ENCODE measurements at regions not wholly inside any gene's neighbourhood (a gene's known extent, or its start where the extent isn't known, plus 50 kb on each side); places are given as distances from the start of the nearest gene placed in this dataset.

- no peaks in the 10 kb centered on the region for H3K9me3 ChIP-seq (replicated peaks; ENCODE audit: control insufficient read depth, insufficient read depth, low read length)
- no peaks in the 10 kb centered on the region for H3K79me2 ChIP-seq (ENCODE audit: control insufficient read depth, insufficient read depth, low read length)
- no CpG with 5 or more reads among the region's 1 CpG for WGBS (ENCODE audit: insufficient coverage, insufficient replicate concordance, low lambda C conversion rate, missing lambda C conversion rate)
- ChIA-PET CTCF (interaction anchor here (0.6 to 1.1 kb wide), 2 partner anchors 126 to 1281 kb away, joined by 3 read pairs; no protein-coding TSS in a partner anchor), RAD21 (ENCODE audit: unreplicated experiment) (no interaction called here), SMC1A (ENCODE audit: uncharacterized antibody, unreplicated experiment) (no interaction called here), POLR2A (no interaction called here)
- no peaks in the 10 kb centered on the region for H4K20me1 ChIP-seq (ENCODE audit: control insufficient read depth, insufficient read depth)
- H3K36me3 ChIP-seq (ENCODE audit: control insufficient read depth in 2 of 2, insufficient read depth in 2 of 2, low read length in 1 of 2): no peaks in the 10 kb centered on the region
- H3K4me2 ChIP-seq (ENCODE audit: control insufficient read depth, insufficient read depth): no peak overlapping the region
- no peak overlapping the region for H3K9ac ChIP-seq (ENCODE audit: control insufficient read depth, insufficient read depth, low read length)
- H3K27me3 ChIP-seq (replicated peaks in 1 of 2; ENCODE audit: control insufficient read depth in 2 of 2, insufficient read depth in 2 of 2, low read length in 1 of 2): no peaks in the 10 kb centered on the region
- H3K4me3 ChIP-seq: no peak overlapping the region
- H3K4me1 ChIP-seq (ENCODE audit: control insufficient read depth, insufficient read depth, low read length): no peaks in the 10 kb centered on the region
- no TSS peak for BruUV-seq (replicated peaks)
- FAIRE-seq: no peak
- no peak for DNase-seq (ENCODE audit: low read depth, low spot score)
- no peak overlapping the region for H2AFZ ChIP-seq (ENCODE audit: control insufficient read depth, low read depth, low read length)
- intact Hi-C loops (cut with micrococcal nuclease; ENCODE audit: unreplicated experiment) (no loop called here), in situ Hi-C loops (cut with MboI) (no loop called here)
- no peak overlapping the region for H3K27ac ChIP-seq (ENCODE audit: control insufficient read depth, insufficient read depth)
- ATAC-seq: no peak
- TF ChIP-seq ATF2 (IDR thresholded peaks at IDR 0.05; ENCODE audit: low read length) (no peak), REST (IDR thresholded peaks at IDR 0.05; ENCODE audit: low read depth, low read length) (no peak), NR2C2 (IDR thresholded peaks at IDR 0.05; ENCODE audit: borderline replicate concordance, control insufficient read depth, insufficient read length, low read depth) (no peak), ESRRA (IDR thresholded peaks at IDR 0.05; ENCODE audit: low read length) (no peak), SREBF2 (IDR thresholded peaks at IDR 0.05; ENCODE audit: low read length) (no peak), MLLT1 (IDR thresholded peaks at IDR 0.05) (no peak), KDM1A (IDR thresholded peaks at IDR 0.05; ENCODE audit: borderline replicate concordance) (no peak), KAT2A (conservative IDR thresholded peaks at IDR 0.05; ENCODE audit: control insufficient read depth, low read depth, low read length) (no peak), ASH2L (IDR thresholded peaks at IDR 0.05; ENCODE audit: borderline replicate concordance, low read depth) (no peak), ZNF687 (IDR thresholded peaks at IDR 0.05) (no peak), HDGF (IDR thresholded peaks at IDR 0.05) (no peak), IRF5 (IDR thresholded peaks at IDR 0.05; ENCODE audit: borderline replicate concordance) (no peak), PML (IDR thresholded peaks at IDR 0.05; ENCODE audit: low read length) (no peak), POLR2AphosphoS5 (IDR thresholded peaks at IDR 0.05; ENCODE audit: low read length) (no peak)
Measured at GRCh38 chr4:89380980-89381379, 73.4 kb upstream of the GPRIN3 start.
